H9 (cell line): ENCODE measurements at regions not wholly inside any gene's neighbourhood (a gene's known extent, or its start where the extent isn't known, plus 50 kb on each side); places are given as distances from the start of the nearest gene placed in this dataset.

Source experiments
- DNase-seq: peaks from one replicate; pipeline ENCODE4 v3.0.0-alpha.2; 2017
- H2AFZ ChIP-seq: one replicate; pipeline ENCODE4 v1.6.1; 2013; ENCODE audit warnings: mild to moderate bottlenecking, low read length, control low read depth, moderate library complexity
- H2AK5ac ChIP-seq: 2 replicates; pipeline ENCODE4 v1.6.1; 2013; ENCODE audit warnings: low read length, control low read depth, mixed read lengths; ENCODE audit not compliant: insufficient read length
- H2BK120ac ChIP-seq: one replicate; pipeline ENCODE4 v1.6.1; 2013; ENCODE audit warnings: low read depth, mild to moderate bottlenecking, low read length, control low read depth, inconsistent platforms; ENCODE audit not compliant: poor library complexity, severe bottlenecking
- H2BK12ac ChIP-seq: 2 replicates; pipeline ENCODE4 v1.6.1; 2013; ENCODE audit warnings: low read length, control low read depth, mixed read lengths, low read depth; ENCODE audit not compliant: insufficient read length
- H2BK15ac ChIP-seq: 2 replicates; pipeline ENCODE4 v1.6.1; 2013; ENCODE audit warnings: low read depth, low read length, control low read depth
- H2BK20ac ChIP-seq: one replicate; pipeline ENCODE4 v1.6.1; 2013; ENCODE audit warnings: low read depth, mild to moderate bottlenecking, low read length, control low read depth, inconsistent platforms; ENCODE audit not compliant: poor library complexity, severe bottlenecking
- H2BK5ac ChIP-seq: 2 replicates; pipeline ENCODE4 v1.6.1; 2013; ENCODE audit warnings: low read length, control low read depth, mixed read lengths; ENCODE audit not compliant: insufficient read length
- H3K14ac ChIP-seq: 2 replicates; pipeline ENCODE4 v1.6.1; 2013; ENCODE audit warnings: low read length, control low read depth; ENCODE audit not compliant: insufficient read depth
- H3K18ac ChIP-seq: 2 replicates; pipeline ENCODE4 v1.6.1; 2013; ENCODE audit warnings: low read depth, mild to moderate bottlenecking, mixed read lengths, low read length, control low read depth; ENCODE audit not compliant: insufficient read length
- H3K23ac ChIP-seq: 2 replicates; pipeline ENCODE4 v1.6.1; 2013; ENCODE audit warnings: low read length, control low read depth, mixed read lengths, low read depth; ENCODE audit not compliant: insufficient read length
- H3K23me2 ChIP-seq: 2 replicates; pipeline ENCODE4 v1.6.1; 2013; ENCODE audit warnings: low read depth, mild to moderate bottlenecking, mixed read lengths, low read length, control low read depth; ENCODE audit not compliant: insufficient read length, poor library complexity, severe bottlenecking
- H3K27ac ChIP-seq: 2 replicates; pipeline ENCODE4 v1.5.1; 2013; ENCODE audit warnings: low read length, control low read depth, mixed read lengths, low read depth; ENCODE audit not compliant: insufficient read length
- H3K27me3 ChIP-seq: 2 replicates; pipeline ENCODE4 v1.6.1; 2013; ENCODE audit warnings: low read length, control low read depth, inconsistent platforms; ENCODE audit not compliant: insufficient read depth
- H3K4ac ChIP-seq: 2 replicates; pipeline ENCODE4 v1.6.1; 2013; ENCODE audit warnings: low read depth, mild to moderate bottlenecking, control low read depth, inconsistent platforms, low read length, moderate library complexity
- H3K4me1 ChIP-seq: 2 replicates; pipeline ENCODE4 v1.6.1; 2013; ENCODE audit warnings: low read length, control low read depth, inconsistent platforms; ENCODE audit not compliant: insufficient read depth
- H3K4me2 ChIP-seq: 2 replicates; pipeline ENCODE4 v1.6.1; 2013; ENCODE audit warnings: low read length, control low read depth, mixed read lengths; ENCODE audit not compliant: insufficient read length, insufficient read depth
- H3K56ac ChIP-seq: 2 replicates; pipeline ENCODE4 v1.6.1; 2013; ENCODE audit warnings: low read depth, mild to moderate bottlenecking, mixed read lengths, low read length, control low read depth; ENCODE audit not compliant: insufficient read length
- H3K79me1 ChIP-seq: 2 replicates; pipeline ENCODE4 v1.6.1; 2013; ENCODE audit warnings: low read depth, mild to moderate bottlenecking, moderate library complexity, low read length, control low read depth, inconsistent platforms; ENCODE audit not compliant: insufficient read depth, poor library complexity, severe bottlenecking
- H3K79me2 ChIP-seq: 2 replicates; pipeline ENCODE4 v1.6.1; 2013; ENCODE audit warnings: low read length, control low read depth, inconsistent platforms; ENCODE audit not compliant: insufficient read depth
- H3K9ac ChIP-seq: 2 replicates; pipeline ENCODE4 v1.6.1; 2013; ENCODE audit warnings: low read length, control low read depth, mixed read lengths; ENCODE audit not compliant: insufficient read length; ENCODE audit errors: extremely low read depth
- H3K9me3 ChIP-seq: one replicate; pipeline ENCODE4 v1.6.1; 2013; ENCODE audit warnings: low read depth, low read length, inconsistent platforms; ENCODE audit not compliant: control insufficient read depth
- H3T11ph ChIP-seq: one replicate; pipeline ENCODE4 v1.6.1; 2013; ENCODE audit warnings: mild to moderate bottlenecking, low read length, control low read depth, inconsistent platforms
- H4K20me1 ChIP-seq: one replicate; pipeline ENCODE4 v1.6.1; 2013; ENCODE audit not compliant: control insufficient read depth, insufficient read length, insufficient read depth
- H4K5ac ChIP-seq: 2 replicates; pipeline ENCODE4 v1.6.1; 2013; ENCODE audit warnings: low read depth, mild to moderate bottlenecking, mixed read lengths, low read length, control low read depth; ENCODE audit not compliant: insufficient read length
- H4K8ac ChIP-seq: replicated peaks from 2 replicates; pipeline ENCODE4 v1.6.1; 2013; ENCODE audit warnings: low read length, control low read depth, mixed read lengths, low read depth; ENCODE audit not compliant: insufficient read length
- H4K91ac ChIP-seq: 2 replicates; pipeline ENCODE4 v1.6.1; 2013; ENCODE audit warnings: low read depth, mild to moderate bottlenecking, moderate library complexity, mixed read lengths, low read length, control low read depth; ENCODE audit not compliant: insufficient read length
- H3K27ac Mint-ChIP-seq, 3 experiments: 2 replicates in 2 of 3; 3 replicates in 1 of 3; pipeline ENCODE4 v1.8.0; 2020 to 2021; ENCODE audit warnings: mixed read lengths in 3 of 3, mild to moderate bottlenecking in 1 of 3, moderate library complexity in 1 of 3
- H3K27me3 Mint-ChIP-seq: 2 replicates; pipeline ENCODE4 v1.8.0; 2021; ENCODE audit warnings: low read depth, mild to moderate bottlenecking, moderate library complexity, mixed read lengths
- H3K36me3 Mint-ChIP-seq, 3 experiments: 2 replicates in 2 of 3; 3 replicates in 1 of 3; pipeline ENCODE4 v1.8.0; 2020 to 2021; ENCODE audit warnings: low read depth in 3 of 3, mixed read lengths in 3 of 3; ENCODE audit not compliant: insufficient read depth in 1 of 3
- H3K4me1 Mint-ChIP-seq, 2 experiments: 2 replicates each; pipeline ENCODE4 v1.8.0; 2020; ENCODE audit warnings: mixed read lengths in 2 of 2
- H3K4me3 Mint-ChIP-seq, 2 experiments: 2 replicates in 1 of 2; 3 replicates in 1 of 2; pipeline ENCODE4 v1.8.0; 2020 to 2021; ENCODE audit warnings: mild to moderate bottlenecking in 2 of 2, mixed read lengths in 2 of 2, moderate library complexity in 1 of 2
- H3K9me3 Mint-ChIP-seq, 2 experiments: 2 replicates in 1 of 2; 3 replicates in 1 of 2; pipeline ENCODE4 v1.8.0; 2020; ENCODE audit warnings: mild to moderate bottlenecking in 2 of 2, mixed read lengths in 2 of 2, moderate library complexity in 1 of 2
- CTCF ChIP-seq: fragments of 200-600 bp; sonication (generic); conservative IDR thresholded peaks from 3 replicates; pipeline ENCODE4 v1.8.0; 2021; ENCODE audit warnings: antibody characterized with exemption, mild to moderate bottlenecking

GRCh38 chr2:163133602-163134001 is 295.0 kb upstream of the KCNH7 start:
- no peak overlapping the region for H2BK120ac ChIP-seq
- H3K9me3 Mint-ChIP-seq, result no peaks in the 10 kb centered on the region; a peak in 1 of 5 replicates
- no peak overlapping the region for H3K27ac ChIP-seq

More at GRCh38 chr2:163133602-163134001, 295.0 kb upstream of the KCNH7 start:
- H3K4ac ChIP-seq, result no peak overlapping the region
- H2BK20ac ChIP-seq, result no peak overlapping the region
- no peak overlapping the region for H2AK5ac ChIP-seq
- H3K18ac ChIP-seq, result no peak overlapping the region
- no peak overlapping the region for H3K4me2 ChIP-seq
- H3K9me3 ChIP-seq, result no peaks in the 10 kb centered on the region
- Mint-ChIP-seq H3K36me3 (no peaks in the 10 kb centered on the region; a peak in 1 of 7 replicates), H3K4me3 (no peak overlapping the region), H3K4me1 (no peaks in the 10 kb centered on the region), H3K27me3 (no peaks in the 10 kb centered on the region; the same call in 1 of the 2 replicates), H3K27ac (no peak overlapping the region)
- H3K79me1 ChIP-seq, result no peaks in the 10 kb centered on the region
- H3K23me2 ChIP-seq, result no peaks in the 10 kb centered on the region
- H4K5ac ChIP-seq, result no peak overlapping the region
- H3K27me3 ChIP-seq, result no peaks in the 10 kb centered on the region
- no peak overlapping the region for H3T11ph ChIP-seq
- no peaks in the 10 kb centered on the region for H3K79me2 ChIP-seq
- no peak overlapping the region for H2BK5ac ChIP-seq
- no peak overlapping the region for H3K23ac ChIP-seq
- no peak overlapping the region for H3K9ac ChIP-seq
- no peak overlapping the region for H2AFZ ChIP-seq
- H3K14ac ChIP-seq, result no peak overlapping the region
- TF ChIP-seq CTCF, result no peak
- H4K91ac ChIP-seq, result no peak overlapping the region
- no peak overlapping the region for H3K56ac ChIP-seq
- H3K4me1 ChIP-seq, result no peaks in the 10 kb centered on the region
- DNase-seq, result no peak
- no peak overlapping the region for H2BK15ac ChIP-seq
- no peak overlapping the region for H4K8ac ChIP-seq
- no peak overlapping the region for H2BK12ac ChIP-seq
- H4K20me1 ChIP-seq, result no peaks in the 10 kb centered on the region
